H54 (cell line): ENCODE measurements at regions not wholly inside any gene's neighbourhood (a gene's known extent, or its start where the extent isn't known, plus 50 kb on each side); places are given as distances from the start of the nearest gene placed in this dataset.

Experiments
- DNase-seq: peaks from one replicate; pipeline ENCODE4 v3.0.0; 2011; ENCODE audit warnings: low spot score, mixed read lengths; ENCODE audit not compliant: insufficient read length
- FAIRE-seq: peaks from 3 replicates; lab custom pipeline; 2011; peaks lifted over from hg19 to GRCh38; lab: Jason Lieb, UNC
- POLR2A ChIP-seq: IDR thresholded peaks from 2 replicates; pipeline ENCODE4 v1.6.1; 2011; ENCODE audit warnings: low read depth, mild to moderate bottlenecking, low read length

- no peak for TF ChIP-seq POLR2A
- no peak for DNase-seq
- no peak for FAIRE-seq
Observed at GRCh38 chr17:70295329-70295728, 126.0 kb downstream of the KCNJ2 start.

GRCh38 chr17:70295731-70296130 is 126.4 kb downstream of the KCNJ2 start:
- DNase-seq: no peak
- TF ChIP-seq POLR2A: no peak
- no peak for FAIRE-seq

GRCh38 chr17:70296456-70296855 is 127.1 kb downstream of the KCNJ2 start:
- TF ChIP-seq POLR2A: no peak
- DNase-seq (no peak), FAIRE-seq (no peak)

DNA sequence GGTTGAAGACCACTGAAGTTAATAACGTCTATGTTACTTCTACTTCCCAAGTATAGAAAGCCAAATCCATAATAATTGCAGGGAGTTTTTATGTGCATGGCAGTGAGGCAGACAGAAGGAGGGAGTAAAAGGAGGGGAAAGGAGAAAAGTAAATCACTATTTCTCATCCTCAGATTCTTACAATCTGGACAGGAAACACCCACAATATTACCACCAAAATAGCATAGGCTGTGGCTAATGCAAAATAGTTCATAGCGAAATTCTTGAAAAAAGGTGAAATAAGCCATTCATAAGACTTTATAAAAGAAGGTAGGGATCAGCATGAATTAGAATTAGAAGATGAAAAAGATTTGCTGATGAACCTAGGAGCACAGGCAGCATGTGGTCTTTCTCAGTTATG is 128.1 kb downstream of the KCNJ2 start:
- DNase-seq: no peak
- no peak for TF ChIP-seq POLR2A
- FAIRE-seq: no peak

GRCh38 chr17:70298929-70299531 is 129.7 kb downstream of the KCNJ2 start:
- no peak for DNase-seq
- FAIRE-seq: no peak
- TF ChIP-seq POLR2A: no peak

GRCh38 chr17:70307430-70308225 is 138.3 kb downstream of the KCNJ2 start:
- no peak for FAIRE-seq
- TF ChIP-seq POLR2A: no peak
- DNase-seq: no peak

DNA sequence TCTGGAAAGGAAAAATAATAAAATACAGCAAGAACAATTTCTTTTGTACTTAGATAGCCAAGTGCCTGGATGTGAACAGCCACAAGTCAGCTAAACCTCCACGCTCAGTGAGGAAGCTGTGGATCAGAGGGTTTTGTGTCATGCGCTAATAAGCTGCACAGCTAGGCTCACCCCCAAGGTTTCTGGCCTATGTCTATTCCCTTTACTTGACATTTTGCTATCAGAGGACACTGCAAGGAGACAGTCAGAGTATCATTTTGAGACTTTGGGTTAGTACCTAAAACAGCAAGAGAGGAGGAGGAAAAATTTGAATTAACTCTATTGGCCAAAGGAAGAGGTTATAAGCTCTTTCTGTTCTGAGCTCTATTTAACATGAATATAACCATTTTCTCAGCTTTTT is 139.3 kb downstream of the KCNJ2 start:
- no peak for DNase-seq
- TF ChIP-seq POLR2A: no peak
- FAIRE-seq: no peak

DNA sequence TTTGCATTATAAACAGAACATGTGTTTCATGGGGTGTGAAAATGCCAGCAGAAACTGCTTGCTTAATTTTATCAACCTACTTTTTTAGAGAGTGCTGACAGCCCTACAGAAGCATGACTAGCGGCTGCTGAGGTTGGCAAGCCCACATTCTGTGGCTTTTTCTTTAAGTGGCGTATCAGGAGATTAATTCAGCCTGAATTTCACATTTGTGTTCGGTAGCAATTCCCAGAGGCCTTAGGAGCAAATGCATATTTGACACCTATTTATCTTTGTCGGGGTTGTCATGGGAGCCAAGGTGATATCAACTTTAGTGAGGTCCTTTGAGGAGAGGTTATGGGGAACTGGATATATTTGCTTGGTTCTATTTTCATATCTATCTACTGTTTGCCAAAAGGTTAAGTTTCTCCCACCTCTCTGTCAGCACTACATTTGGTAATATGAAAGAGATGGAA is 140.9 kb downstream of the KCNJ2 start:
- no peak for TF ChIP-seq POLR2A
- FAIRE-seq: no peak
- no peak for DNase-seq

DNA sequence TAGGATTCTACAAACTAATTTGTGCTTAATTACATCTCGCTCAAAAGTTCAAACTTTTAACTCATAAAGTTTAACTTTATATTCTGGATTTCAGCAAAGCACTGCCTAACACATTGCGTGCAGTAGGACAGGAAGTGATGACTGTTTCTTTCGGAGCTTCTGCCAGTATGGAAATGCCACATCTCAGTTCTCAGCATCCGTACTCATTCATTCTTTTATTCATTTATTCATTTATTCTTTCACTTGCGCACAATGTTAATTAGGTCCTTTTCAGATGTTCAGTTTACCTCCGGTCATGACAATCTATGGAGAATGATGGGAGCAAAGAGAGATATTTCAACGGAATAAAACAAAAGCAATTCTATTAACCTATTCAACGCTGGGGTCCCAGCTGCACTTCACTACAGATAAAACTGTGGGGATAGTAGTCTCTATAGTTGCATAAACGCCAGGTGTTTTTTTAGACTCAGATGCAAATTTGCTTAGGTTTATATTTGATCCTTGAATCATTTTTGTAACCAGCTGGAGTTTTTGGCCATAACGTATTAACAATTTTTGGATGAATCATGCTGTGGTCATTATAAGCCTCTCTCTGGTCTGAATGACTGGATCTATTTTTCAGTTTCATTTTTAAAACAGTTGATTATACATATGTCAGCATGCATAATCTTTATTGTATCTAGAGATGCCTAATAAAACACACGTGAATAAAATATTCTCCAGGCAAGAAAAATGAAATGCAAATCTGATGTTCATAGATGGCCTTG is 143.9 kb downstream of the KCNJ2 start:
- peak; percentile 6 for FAIRE-seq
- no peak for TF ChIP-seq POLR2A
- DNase-seq: no peak

- DNase-seq: no peak
- no peak for FAIRE-seq
Observed at GRCh38 chr17:70314096-70314495, 144.8 kb downstream of the KCNJ2 start.

DNA sequence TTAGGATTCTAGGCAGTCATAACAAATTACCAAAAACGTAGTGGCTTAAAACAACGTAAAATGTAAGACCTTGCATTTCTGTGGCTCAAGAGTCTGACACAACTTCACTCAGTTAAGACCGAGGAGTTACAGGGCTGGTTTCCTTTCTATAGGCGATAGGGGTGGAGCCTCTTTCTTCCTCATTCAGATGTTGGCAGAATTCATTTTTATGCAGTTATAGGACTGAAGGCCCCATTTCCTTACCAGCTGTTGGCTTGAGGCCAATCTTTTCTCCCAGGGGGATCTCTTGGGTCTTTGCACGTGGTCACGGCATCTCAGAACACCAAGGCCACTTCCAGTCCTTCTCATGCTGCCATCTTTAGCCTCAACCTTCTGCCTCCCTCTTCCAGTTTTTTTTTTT is 145.2 kb downstream of the KCNJ2 start:
- FAIRE-seq: no peak
- TF ChIP-seq POLR2A: no peak
- no peak for DNase-seq

More at GRCh38 chr17:70314096-70314495, 144.8 kb downstream of the KCNJ2 start:
- no peak for TF ChIP-seq POLR2A

GRCh38 chr17:70317421-70317820 is 148.1 kb downstream of the KCNJ2 start:
- no peak for DNase-seq
- TF ChIP-seq POLR2A: no peak
- FAIRE-seq: no peak

- no peak for TF ChIP-seq POLR2A
- FAIRE-seq (no peak), DNase-seq (no peak)
Observed at GRCh38 chr17:70318051-70318450, 148.7 kb downstream of the KCNJ2 start.

- no peak for TF ChIP-seq POLR2A
- DNase-seq (no peak), FAIRE-seq (no peak)
Observed at GRCh38 chr17:70319516-70319915, 150.2 kb downstream of the KCNJ2 start.
